HG03159 (cell line): ENCODE measurements at regions not wholly inside any gene's neighbourhood (a gene's known extent, or its start where the extent isn't known, plus 50 kb on each side); places are given as distances from the start of the nearest gene placed in this dataset.

Source experiments
- ATAC-seq: cut with Tn5 transposase; IDR thresholded peaks from one replicate; pipeline ENCODE4 v1.9.1; 2021; ENCODE audit warnings: mild to moderate bottlenecking, moderate library complexity; ENCODE audit not compliant: unreplicated experiment

- ATAC-seq = no peak
Observed at GRCh38 chr5:125517973-125518550, 771.6 kb upstream of the ZNF608 start.

GRCh38 chr5:125521289-125521688, 774.9 kb upstream of the ZNF608 start:
- ATAC-seq = no peak

- ATAC-seq = no peak
Observed at GRCh38 chr5:125525356-125525755, 778.9 kb upstream of the ZNF608 start.

- ATAC-seq = no peak
Observed at GRCh38 chr5:125526966-125527365, 780.5 kb upstream of the ZNF608 start.

- ATAC-seq = no peak
Observed at GRCh38 chr5:125528881-125529280, 782.4 kb upstream of the ZNF608 start.

GRCh38 chr5:125530833-125531615, 784.6 kb upstream of the ZNF608 start:
- ATAC-seq = no peak

- no peak for ATAC-seq
Observed at GRCh38 chr5:125536095-125536494, 789.7 kb upstream of the ZNF608 start.

GRCh38 chr5:125536582-125536981, 790.1 kb upstream of the ZNF608 start:
- ATAC-seq = no peak

GRCh38 chr5:125537661-125538060, 791.2 kb upstream of the ZNF608 start:
- ATAC-seq = no peak

- no peak for ATAC-seq
Observed at GRCh38 chr5:125538469-125538868, 792.0 kb upstream of the ZNF608 start.

- ATAC-seq = no peak
Observed at GRCh38 chr5:125541085-125541484, 794.6 kb upstream of the ZNF608 start.

- ATAC-seq = no peak
Observed at GRCh38 chr5:125549322-125549911, 803.0 kb upstream of the ZNF608 start.

- ATAC-seq = no peak
Observed at GRCh38 chr5:125550274-125550673, 803.8 kb upstream of the ZNF608 start.

GRCh38 chr5:125551246-125551645, 804.8 kb upstream of the ZNF608 start:
- ATAC-seq = no peak

- ATAC-seq = no peak
Observed at GRCh38 chr5:125551797-125552196, 805.4 kb upstream of the ZNF608 start.

- no peak for ATAC-seq
Observed at GRCh38 chr5:125552486-125552885, 806.0 kb upstream of the ZNF608 start.

- ATAC-seq = no peak
Observed at GRCh38 chr5:125554355-125554754, 807.9 kb upstream of the ZNF608 start.

GRCh38 chr5:125555591-125555990, 809.2 kb upstream of the ZNF608 start:
- ATAC-seq = no peak

- no peak for ATAC-seq
Observed at GRCh38 chr5:125558016-125558415, 811.6 kb upstream of the ZNF608 start.

GRCh38 chr5:125558466-125558865, 812.0 kb upstream of the ZNF608 start:
- ATAC-seq = no peak

GRCh38 chr5:125559296-125559695, 812.9 kb upstream of the ZNF608 start:
- no peak for ATAC-seq
